Neural progenitor cell (in vitro differentiated cells): ENCODE measurements at regions not wholly inside any gene's neighbourhood (a gene's known extent, or its start where the extent isn't known, plus 50 kb on each side); places are given as distances from the start of the nearest gene placed in this dataset.

Experiments used
- DNase-seq: peaks from one replicate; pipeline ENCODE4 v3.0.0-alpha.2; 2016; ENCODE audit warnings: low spot score
- H2AFZ ChIP-seq: fragments of 200-600 bp; sonication (generic); replicated peaks from 2 replicates; pipeline ENCODE4 v1.6.1; 2016; ENCODE audit warnings: antibody characterized with exemption
- H3F3A ChIP-seq: fragments of 200-600 bp; sonication (generic); 2 replicates; pipeline ENCODE4 v1.6.1; 2016; ENCODE audit warnings: antibody characterized with exemption, low read depth
- H3K27ac ChIP-seq: fragments of 200-600 bp; sonication (generic); 2 replicates; pipeline ENCODE4 v1.5.1; 2016; ENCODE audit warnings: mild to moderate bottlenecking
- H3K27me3 ChIP-seq: fragments of 200-600 bp; sonication (generic); 2 replicates; pipeline ENCODE4 v1.6.1; 2016; ENCODE audit warnings: mild to moderate bottlenecking, moderate library complexity
- H3K36me3 ChIP-seq: fragments of 200-600 bp; sonication (generic); 2 replicates; pipeline ENCODE4 v1.5.1; 2016
- H3K4me1 ChIP-seq: fragments of 200-600 bp; sonication (generic); 2 replicates; pipeline ENCODE4 v1.6.1; 2016; ENCODE audit warnings: mixed run types
- H3K4me2 ChIP-seq: fragments of 200-600 bp; sonication (generic); 2 replicates; pipeline ENCODE4 v1.6.1; 2016
- H3K4me3 ChIP-seq: fragments of 200-600 bp; sonication (generic); 2 replicates; pipeline ENCODE4 v1.5.1; 2016
- H3K79me2 ChIP-seq: fragments of 200-600 bp; sonication (generic); 2 replicates; pipeline ENCODE4 v1.6.1; 2016; ENCODE audit warnings: low read depth
- H3K9ac ChIP-seq: fragments of 200-600 bp; sonication (generic); 2 replicates; pipeline ENCODE4 v1.6.1; 2016
- H3K9me3 ChIP-seq: fragments of 200-600 bp; sonication (generic); 2 replicates; pipeline ENCODE4 v1.5.1; 2016; ENCODE audit warnings: low read depth
- H4K20me1 ChIP-seq: fragments of 200-600 bp; sonication (generic); 2 replicates; pipeline ENCODE4 v1.6.1; 2016; ENCODE audit warnings: low read depth
- H3K27ac Mint-ChIP-seq: 3 replicates; pipeline ENCODE4 v1.8.0; 2021; ENCODE audit warnings: mixed read lengths
- H3K27me3 Mint-ChIP-seq: 2 replicates; pipeline ENCODE4 v1.8.0; 2022; ENCODE audit warnings: low read depth, mild to moderate bottlenecking, inconsistent platforms, moderate library complexity, mixed read lengths; ENCODE audit not compliant: insufficient read depth
- H3K36me3 Mint-ChIP-seq: 3 replicates; pipeline ENCODE4 v1.8.0; 2021; ENCODE audit warnings: mixed read lengths
- H3K4me1 Mint-ChIP-seq: 3 replicates; pipeline ENCODE4 v1.8.0; 2021; ENCODE audit warnings: mixed read lengths
- H3K4me3 Mint-ChIP-seq: 3 replicates; pipeline ENCODE4 v1.8.0; 2021; ENCODE audit warnings: mild to moderate bottlenecking, moderate library complexity, mixed read lengths
- H3K9me3 Mint-ChIP-seq: 3 replicates; pipeline ENCODE4 v1.8.0; 2020; ENCODE audit warnings: mixed read lengths
- CTCF ChIP-seq: fragments of 200-600 bp; sonication (generic); IDR thresholded peaks from 2 replicates; pipeline ENCODE4 v1.5.1; 2017; ENCODE audit warnings: antibody characterized with exemption, mild to moderate bottlenecking
- EZH2 ChIP-seq: fragments of 200-600 bp; sonication (generic); IDR thresholded peaks from 2 replicates; pipeline ENCODE4 v1.6.1; 2017; ENCODE audit warnings: antibody characterized with exemption, mild to moderate bottlenecking, moderate library complexity
- EZH2phosphoT487 ChIP-seq: fragments of 200-600 bp; sonication (generic); IDR thresholded peaks from 2 replicates; pipeline ENCODE4 v1.6.1; 2017; ENCODE audit warnings: antibody characterized with exemption

GRCh38 chr6:2583459-2583858 lies 167.3 kb downstream of the MYLK4 start:
- TF ChIP-seq CTCF (no peak), EZH2 (no peak), EZH2phosphoT487 (no peak)
- no peak overlapping the region for H3K4me3 ChIP-seq
- H3F3A ChIP-seq = no peaks in the 10 kb centered on the region
- peaks cover 13% of the 10 kb centered on the region for H3K9me3 Mint-ChIP-seq
- H3K36me3 Mint-ChIP-seq = no peaks in the 10 kb centered on the region
- no peaks in the 10 kb centered on the region for H3K27me3 ChIP-seq
- H3K4me1 ChIP-seq = no peaks in the 10 kb centered on the region
- no peak for DNase-seq
- no peaks in the 10 kb centered on the region for H4K20me1 ChIP-seq
- H3K9me3 ChIP-seq = no peaks in the 10 kb centered on the region
- H3K27ac ChIP-seq = no peak overlapping the region
- no peak overlapping the region for H2AFZ ChIP-seq
- H3K9ac ChIP-seq = no peak overlapping the region
- no peak overlapping the region for H3K27ac Mint-ChIP-seq
- H3K36me3 ChIP-seq = no peaks in the 10 kb centered on the region
- H3K4me2 ChIP-seq = no peak overlapping the region
- peaks cover 17% of the 10 kb centered on the region for H3K4me1 Mint-ChIP-seq
- no peak overlapping the region for H3K4me3 Mint-ChIP-seq
- H3K27me3 Mint-ChIP-seq = peaks cover 5% of the 10 kb centered on the region
- H3K79me2 ChIP-seq = no peaks in the 10 kb centered on the region

GRCh38 chr6:2582268-2582667 lies 168.5 kb downstream of the MYLK4 start:
- Histone ChIP-seq H3K27ac (no peak overlapping the region), H3K4me3 (no peak overlapping the region), H2AFZ (no peak overlapping the region), H3K9me3 (no peaks in the 10 kb centered on the region), H3K79me2 (no peaks in the 10 kb centered on the region), H3K9ac (no peak overlapping the region), H3F3A (no peaks in the 10 kb centered on the region), H3K27me3 (no peaks in the 10 kb centered on the region), H4K20me1 (no peaks in the 10 kb centered on the region), H3K4me1 (no peaks in the 10 kb centered on the region), H3K36me3 (no peaks in the 10 kb centered on the region), H3K4me2 (no peak overlapping the region)
- H3K27ac Mint-ChIP-seq = no peak overlapping the region
- DNase-seq = no peak
- H3K9me3 Mint-ChIP-seq = peaks cover 11% of the 10 kb centered on the region
- peaks cover 17% of the 10 kb centered on the region for H3K4me1 Mint-ChIP-seq
- no peak for TF ChIP-seq EZH2phosphoT487
- TF ChIP-seq EZH2 = no peak
- no peak for TF ChIP-seq CTCF
- peaks cover 5% of the 10 kb centered on the region for H3K27me3 Mint-ChIP-seq
- H3K36me3 Mint-ChIP-seq = no peaks in the 10 kb centered on the region
- H3K4me3 Mint-ChIP-seq = no peak overlapping the region

- no peaks in the 10 kb centered on the region for H3K79me2 ChIP-seq
- no peaks in the 10 kb centered on the region for H3F3A ChIP-seq
- H3K36me3 ChIP-seq = no peaks in the 10 kb centered on the region
- no peaks in the 10 kb centered on the region for H4K20me1 ChIP-seq
- Mint-ChIP-seq H3K36me3 (no peaks in the 10 kb centered on the region), H3K27ac (no peak overlapping the region), H3K9me3 (peaks cover 11% of the 10 kb centered on the region), H3K4me1 (peaks cover 17% of the 10 kb centered on the region), H3K4me3 (no peak overlapping the region), H3K27me3 (peaks cover 5% of the 10 kb centered on the region)
- DNase-seq = no peak
- H3K4me3 ChIP-seq = no peak overlapping the region
- no peak for TF ChIP-seq CTCF
- no peak for TF ChIP-seq EZH2
- no peak for TF ChIP-seq EZH2phosphoT487
- H2AFZ ChIP-seq = no peak overlapping the region
- H3K9me3 ChIP-seq = no peaks in the 10 kb centered on the region
- no peak overlapping the region for H3K9ac ChIP-seq
- no peaks in the 10 kb centered on the region for H3K27me3 ChIP-seq
- no peak overlapping the region for H3K27ac ChIP-seq
- no peaks in the 10 kb centered on the region for H3K4me1 ChIP-seq
- no peak overlapping the region for H3K4me2 ChIP-seq
Measured at GRCh38 chr6:2581611-2582010, 169.1 kb downstream of the MYLK4 start.
